Stimulated activated CD8-positive, alpha-beta memory T cell treated with anti-CD3 and anti-CD28 coated beads, Interleukin-12 subunit alpha, Interleukin-12 subunit beta, amount 100 ng/mL, for 24 hours (primary cell): ENCODE measurements at regions not wholly inside any gene's neighbourhood (a gene's known extent, or its start where the extent isn't known, plus 50 kb on each side); places are given as distances from the start of the nearest gene placed in this dataset.

Experiments
- DNase-seq: peaks from one replicate; pipeline ENCODE4 v3.0.0-alpha.2; 2020; ENCODE audit errors: extremely low read depth

GRCh38 chr13:74201530-74201929, 67.3 kb upstream of the KLF12 start:
- DNase-seq: no peak

GRCh38 chr13:74200081-74200480, 65.9 kb upstream of the KLF12 start:
- DNase-seq: no peak

- no peak for DNase-seq
Observed at GRCh38 chr13:74197677-74198429, 63.6 kb upstream of the KLF12 start.

DNA sequence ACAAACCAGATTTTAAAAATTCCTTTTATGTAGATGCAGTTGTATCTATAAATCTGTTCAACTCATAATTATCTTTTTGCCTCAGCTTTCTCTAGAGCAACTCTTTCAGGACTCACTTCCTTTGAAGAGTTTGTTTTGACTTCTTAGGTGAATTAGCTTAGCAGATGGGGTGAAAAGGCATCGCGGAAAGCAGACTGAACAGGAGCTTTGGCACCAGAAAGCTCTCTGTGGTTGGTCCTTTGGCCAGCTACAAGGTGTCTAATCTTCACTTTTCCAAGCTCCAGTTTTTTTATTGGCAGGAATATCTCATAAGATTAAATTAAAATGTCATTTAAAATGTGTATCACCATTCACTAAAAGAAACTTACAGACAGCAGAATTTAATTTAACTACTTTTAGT, 60.6 kb upstream of the KLF12 start:
- no peak for DNase-seq

GRCh38 chr13:74193391-74193790, 59.2 kb upstream of the KLF12 start:
- no peak for DNase-seq

- DNase-seq: no peak
Observed at GRCh38 chr13:74191410-74191809, 57.2 kb upstream of the KLF12 start.

DNA sequence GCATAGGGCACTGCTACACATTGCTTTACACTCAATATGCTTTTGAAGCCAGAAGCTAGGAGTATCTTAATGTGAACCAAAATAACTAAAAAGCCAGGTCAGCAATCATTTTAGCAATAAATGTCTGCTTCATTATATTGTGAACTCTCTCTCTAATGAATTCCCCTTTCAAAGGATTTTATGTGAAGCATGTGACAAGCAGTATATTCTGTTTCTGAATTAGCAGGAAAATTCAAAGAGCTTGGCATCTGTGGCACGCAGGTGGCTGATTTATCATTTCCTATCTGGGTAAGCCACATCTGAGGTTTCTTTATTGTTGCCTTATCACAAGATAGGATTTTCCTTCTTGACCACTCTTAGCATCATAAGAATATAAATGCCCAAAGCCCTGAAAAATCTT, 56.8 kb upstream of the KLF12 start:
- DNase-seq: no peak

DNA sequence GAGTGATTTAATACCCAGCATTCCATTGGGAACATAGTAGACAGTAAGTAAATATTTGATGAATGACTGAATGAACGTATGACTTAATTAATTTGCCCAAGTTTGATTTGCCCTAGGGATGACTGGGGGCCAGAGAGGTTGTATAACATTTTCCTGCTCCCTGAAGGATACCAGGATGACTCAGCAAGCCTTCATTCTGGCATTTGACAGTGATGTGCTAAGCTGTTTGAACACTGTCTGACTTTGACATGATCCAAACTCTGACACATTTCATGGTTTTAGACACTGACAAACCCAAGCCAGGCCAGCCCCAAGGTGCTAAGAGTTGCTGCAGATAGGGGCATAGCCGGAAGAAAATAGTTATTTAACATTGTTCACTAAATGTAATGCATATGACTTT, 53.4 kb upstream of the KLF12 start:
- DNase-seq: no peak

- no peak for DNase-seq
Observed at GRCh38 chr13:74184283-74184682, 50.1 kb upstream of the KLF12 start.
